Transverse colon (tissue), 4 donors: ENCODE measurements at regions not wholly inside any gene's neighbourhood (a gene's known extent, or its start where the extent isn't known, plus 50 kb on each side); places are given as distances from the start of the nearest gene placed in this dataset.

ENCODE experiments used
- POLR2A ChIP-seq: fragments of 450-650 bp; IDR thresholded peaks from one replicate; pipeline ENCODE4 v1.6.1; 2016; ENCODE audit warnings: antibody characterized with exemption, mild to moderate bottlenecking, moderate library complexity
- POLR2AphosphoS5 ChIP-seq, 3 donors: sonication (generic); formaldehyde crosslinking; IDR thresholded peaks; one replicate each; pipeline ENCODE4 v1.6.1; 2016; ENCODE audit warnings: antibody characterized with exemption in 3 of 3
- TF ChIP-seq, protein P1 (sequence below), 5 experiments: fragments of 200-600 bp in 3 of 5; fragments of 450-650 bp in 2 of 5; sonication (generic) in 3 of 5; IDR thresholded peaks; 1 replicate in 2 of 5; 2 replicates in 3 of 5; pipeline ENCODE4 v1.5.1; 2016 to 2017; ENCODE audit warnings: antibody characterized with exemption in 5 of 5, inconsistent platforms in 3 of 5, mild to moderate bottlenecking in 2 of 5, moderate library complexity in 1 of 5

DNA sequence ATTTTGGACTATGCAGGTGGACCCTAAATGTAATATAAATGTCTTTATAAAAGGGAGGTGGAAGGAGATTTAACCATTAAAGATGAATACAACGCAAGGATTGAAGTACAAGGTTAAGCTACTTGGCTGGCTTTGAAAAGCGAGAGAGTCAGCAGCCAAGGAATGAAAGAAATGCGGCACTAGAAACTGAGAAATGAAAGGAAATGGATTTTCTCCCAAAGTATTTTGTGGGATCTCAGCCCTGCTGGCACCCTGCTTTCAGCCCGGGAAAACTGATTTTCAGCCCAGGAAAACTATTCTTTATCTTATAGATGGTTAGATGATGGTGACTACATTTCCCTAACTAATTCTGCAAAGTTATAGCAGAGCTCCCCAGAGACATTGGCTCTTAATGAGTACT lies 1349.6 kb upstream of the C9orf72 start:
- TF ChIP-seq, protein P1, sequence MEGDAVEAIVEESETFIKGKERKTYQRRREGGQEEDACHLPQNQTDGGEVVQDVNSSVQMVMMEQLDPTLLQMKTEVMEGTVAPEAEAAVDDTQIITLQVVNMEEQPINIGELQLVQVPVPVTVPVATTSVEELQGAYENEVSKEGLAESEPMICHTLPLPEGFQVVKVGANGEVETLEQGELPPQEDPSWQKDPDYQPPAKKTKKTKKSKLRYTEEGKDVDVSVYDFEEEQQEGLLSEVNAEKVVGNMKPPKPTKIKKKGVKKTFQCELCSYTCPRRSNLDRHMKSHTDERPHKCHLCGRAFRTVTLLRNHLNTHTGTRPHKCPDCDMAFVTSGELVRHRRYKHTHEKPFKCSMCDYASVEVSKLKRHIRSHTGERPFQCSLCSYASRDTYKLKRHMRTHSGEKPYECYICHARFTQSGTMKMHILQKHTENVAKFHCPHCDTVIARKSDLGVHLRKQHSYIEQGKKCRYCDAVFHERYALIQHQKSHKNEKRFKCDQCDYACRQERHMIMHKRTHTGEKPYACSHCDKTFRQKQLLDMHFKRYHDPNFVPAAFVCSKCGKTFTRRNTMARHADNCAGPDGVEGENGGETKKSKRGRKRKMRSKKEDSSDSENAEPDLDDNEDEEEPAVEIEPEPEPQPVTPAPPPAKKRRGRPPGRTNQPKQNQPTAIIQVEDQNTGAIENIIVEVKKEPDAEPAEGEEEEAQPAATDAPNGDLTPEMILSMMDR (IDR thresholded peaks at IDR 0.05), result no peak
- TF ChIP-seq POLR2A (no peak), POLR2AphosphoS5 (IDR thresholded peaks at IDR 0.05) (no peak)
